OCI-LY1 (cell line): ENCODE measurements at regions not wholly inside any gene's neighbourhood (a gene's known extent, or its start where the extent isn't known, plus 50 kb on each side); places are given as distances from the start of the nearest gene placed in this dataset.

ENCODE experiments used
- H2AFZ ChIP-seq: fragments of 200-600 bp; sonication (generic), shearing (Covaris generic); 2 replicates; pipeline ENCODE4 v1.6.0; 2014; ENCODE audit warnings: antibody characterized with exemption, mild to moderate bottlenecking, low read length
- H3F3A ChIP-seq: fragments of 200-600 bp; sonication (generic), shearing (Covaris generic); 2 replicates; pipeline ENCODE4 v1.6.0; 2014; ENCODE audit warnings: mild to moderate bottlenecking, antibody characterized with exemption, low read length, moderate library complexity; ENCODE audit not compliant: insufficient read depth
- H3K27ac ChIP-seq: fragments of 200-600 bp; sonication (generic); 2 replicates; pipeline ENCODE4 v1.5.1; 2014; ENCODE audit warnings: low read length, mixed run types, mild to moderate bottlenecking, low read depth; ENCODE audit not compliant: poor library complexity, severe bottlenecking
- H3K27me3 ChIP-seq: fragments of 200-600 bp; sonication (generic); 2 replicates; pipeline ENCODE4 v1.6.0; 2014; ENCODE audit warnings: antibody characterized with exemption, mild to moderate bottlenecking, low read length, moderate library complexity; ENCODE audit not compliant: insufficient read depth
- H3K36me3 ChIP-seq: fragments of 200-600 bp; sonication (generic); 2 replicates; pipeline ENCODE4 v1.6.1; 2014; ENCODE audit warnings: mild to moderate bottlenecking, antibody characterized with exemption, low read length, moderate library complexity, mixed read lengths; ENCODE audit not compliant: insufficient read depth
- H3K4me1 ChIP-seq: fragments of 200-600 bp; sonication (generic); 2 replicates; pipeline ENCODE4 v1.5.1; 2014; ENCODE audit warnings: mild to moderate bottlenecking, low read length, moderate library complexity; ENCODE audit not compliant: insufficient read depth, severe bottlenecking
- H3K4me2 ChIP-seq: fragments of 200-600 bp; sonication (generic), shearing (Covaris generic); 2 replicates; pipeline ENCODE4 v1.6.1; 2014; ENCODE audit warnings: low read length
- H3K4me3 ChIP-seq: fragments of 200-600 bp; sonication (generic); 2 replicates; pipeline ENCODE4 v1.5.1; 2014; ENCODE audit warnings: low read length, low read depth, mild to moderate bottlenecking, mixed read lengths; ENCODE audit not compliant: poor library complexity, severe bottlenecking
- H3K79me2 ChIP-seq: fragments of 200-600 bp; shearing (Covaris generic); 2 replicates; pipeline ENCODE4 v1.6.1; 2016; ENCODE audit warnings: mixed run types, low read length, mixed read lengths; ENCODE audit not compliant: insufficient read depth
- H3K9ac ChIP-seq: fragments of 200-600 bp; sonication (generic), shearing (Covaris generic); 2 replicates; pipeline ENCODE4 v1.6.1; 2014; ENCODE audit warnings: mild to moderate bottlenecking, low read length, mixed read lengths
- H3K9me2 ChIP-seq: fragments of 200-600 bp; sonication (generic), shearing (Covaris generic); 2 replicates; pipeline ENCODE4 v1.6.1; 2014; ENCODE audit warnings: low read depth, mild to moderate bottlenecking, low read length, mixed read lengths
- H3K9me3 ChIP-seq: fragments of 200-600 bp; shearing (Covaris generic); 2 replicates; pipeline ENCODE4 v1.6.1; 2014; ENCODE audit warnings: low read length, mixed read lengths
- H4K20me1 ChIP-seq: fragments of 200-600 bp; sonication (generic), shearing (Covaris generic); 2 replicates; pipeline ENCODE4 v1.6.0; 2016; ENCODE audit warnings: mild to moderate bottlenecking, low read length; ENCODE audit not compliant: insufficient read depth
- CTCF ChIP-seq: fragments of 200-600 bp; sonication (generic), shearing (Covaris generic); IDR thresholded peaks from 2 replicates; pipeline ENCODE4 v1.5.1; 2017; ENCODE audit warnings: mild to moderate bottlenecking, antibody characterized with exemption, low read length, moderate library complexity, mixed read lengths
- EZH2 ChIP-seq: fragments of 200-600 bp; sonication (generic), shearing (Covaris generic); IDR thresholded peaks from 2 replicates; pipeline ENCODE4 v1.8.0; 2017; ENCODE audit warnings: borderline replicate concordance, mixed run types, mild to moderate bottlenecking, antibody characterized with exemption, low read length, moderate library complexity, mixed read lengths

- Histone ChIP-seq H3K27ac (no peak overlapping the region), H2AFZ (no peak overlapping the region), H3K27me3 (no peaks in the 10 kb centered on the region), H3K79me2 (no peaks in the 10 kb centered on the region), H3K36me3 (no peaks in the 10 kb centered on the region), H3K9me2 (no peaks in the 10 kb centered on the region), H3K4me2 (no peak overlapping the region), H4K20me1 (no peaks in the 10 kb centered on the region), H3K9me3 (no peaks in the 10 kb centered on the region), H3K4me1 (no peaks in the 10 kb centered on the region), H3K4me3 (no peak overlapping the region), H3F3A (no peaks in the 10 kb centered on the region), H3K9ac (no peak overlapping the region)
- TF ChIP-seq CTCF = no peak
- no peak for TF ChIP-seq EZH2
Observed at GRCh38 chr13:110062077-110062776, 244.7 kb downstream of the COL4A1 start.

DNA sequence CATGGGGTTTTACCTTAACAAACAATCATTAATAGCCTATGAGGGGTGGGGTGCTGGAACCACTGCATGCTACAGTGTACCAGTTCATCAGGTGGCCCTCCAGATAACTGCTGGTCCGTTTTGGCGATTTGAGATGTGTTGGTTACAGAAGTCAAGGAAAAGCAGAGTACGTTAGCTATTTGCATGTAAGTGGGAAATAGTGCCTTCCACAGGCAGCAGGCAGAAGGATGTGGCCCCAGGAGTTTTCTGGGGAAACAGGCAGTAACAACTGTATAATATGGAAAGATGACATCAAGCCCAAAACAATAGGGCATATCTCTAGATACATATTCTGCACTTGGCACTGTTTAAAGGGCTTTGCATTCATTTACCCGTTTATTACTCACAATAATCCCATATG is 245.7 kb downstream of the COL4A1 start:
- TF ChIP-seq CTCF = no peak
- TF ChIP-seq EZH2 = no peak

DNA sequence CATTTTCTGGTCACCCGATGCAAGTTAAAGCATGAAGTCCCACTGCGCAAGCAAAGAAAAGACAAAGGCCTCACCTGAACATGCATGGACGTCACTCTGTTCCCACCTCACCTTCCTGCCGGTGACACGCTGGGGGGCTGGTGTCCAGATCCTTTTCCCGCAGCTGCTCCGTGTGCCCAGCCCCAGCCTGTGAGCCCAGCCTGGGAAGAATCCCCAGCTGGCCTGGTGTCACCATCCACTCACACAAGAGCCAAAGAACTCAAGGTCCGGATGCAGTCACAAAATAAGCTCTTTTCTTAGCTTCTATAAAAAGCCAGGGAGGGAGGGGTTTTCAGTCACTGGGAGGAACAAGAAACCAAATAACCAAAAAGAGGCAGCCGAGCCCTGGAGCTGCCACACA is 249.9 kb downstream of the COL4A1 start:
- Histone ChIP-seq H3K9me3 (no peaks in the 10 kb centered on the region), H3K4me3 (no peak overlapping the region), H3K79me2 (no peaks in the 10 kb centered on the region), H3K4me2 (no peak overlapping the region), H2AFZ (no peak overlapping the region), H3K9ac (no peak overlapping the region), H3K9me2 (no peaks in the 10 kb centered on the region), H3K27ac (no peak overlapping the region), H3F3A (no peaks in the 10 kb centered on the region), H3K4me1 (no peaks in the 10 kb centered on the region), H4K20me1 (no peaks in the 10 kb centered on the region), H3K27me3 (no peaks in the 10 kb centered on the region), H3K36me3 (no peaks in the 10 kb centered on the region)
- TF ChIP-seq CTCF (no peak), EZH2 (no peak)

More for the DNA sequence above, 245.7 kb downstream of the COL4A1 start:
- Histone ChIP-seq H4K20me1 (no peaks in the 10 kb centered on the region), H3K27ac (no peak overlapping the region), H3K9me2 (no peaks in the 10 kb centered on the region), H3K4me3 (no peak overlapping the region), H3K4me1 (no peaks in the 10 kb centered on the region), H3K27me3 (no peaks in the 10 kb centered on the region), H3K9ac (no peak overlapping the region), H3K9me3 (no peaks in the 10 kb centered on the region), H3F3A (no peaks in the 10 kb centered on the region), H2AFZ (no peak overlapping the region), H3K36me3 (no peaks in the 10 kb centered on the region), H3K79me2 (no peaks in the 10 kb centered on the region), H3K4me2 (no peak overlapping the region)
